RCC 7860 (cell line): ENCODE measurements at regions not wholly inside any gene's neighbourhood (a gene's known extent, or its start where the extent isn't known, plus 50 kb on each side); places are given as distances from the start of the nearest gene placed in this dataset.
"Not testable (repeated sequence)": the region's sequence is repeated elsewhere in the genome, so short reads cannot be mapped to it uniquely, and the experiment has no call there.

Source experiments
- DNase-seq: peaks from one replicate; pipeline ENCODE4 v3.0.0-alpha.2; 2015; ENCODE audit warnings: low spot score
- FAIRE-seq: peaks from 2 replicates; lab custom pipeline; 2012; peaks lifted over from hg19 to GRCh38; lab: Jason Lieb, UNC

GRCh38 chr13:64765636-64766035 is 2464.5 kb downstream of the PCDH9 start:
- FAIRE-seq: no peak

DNA sequence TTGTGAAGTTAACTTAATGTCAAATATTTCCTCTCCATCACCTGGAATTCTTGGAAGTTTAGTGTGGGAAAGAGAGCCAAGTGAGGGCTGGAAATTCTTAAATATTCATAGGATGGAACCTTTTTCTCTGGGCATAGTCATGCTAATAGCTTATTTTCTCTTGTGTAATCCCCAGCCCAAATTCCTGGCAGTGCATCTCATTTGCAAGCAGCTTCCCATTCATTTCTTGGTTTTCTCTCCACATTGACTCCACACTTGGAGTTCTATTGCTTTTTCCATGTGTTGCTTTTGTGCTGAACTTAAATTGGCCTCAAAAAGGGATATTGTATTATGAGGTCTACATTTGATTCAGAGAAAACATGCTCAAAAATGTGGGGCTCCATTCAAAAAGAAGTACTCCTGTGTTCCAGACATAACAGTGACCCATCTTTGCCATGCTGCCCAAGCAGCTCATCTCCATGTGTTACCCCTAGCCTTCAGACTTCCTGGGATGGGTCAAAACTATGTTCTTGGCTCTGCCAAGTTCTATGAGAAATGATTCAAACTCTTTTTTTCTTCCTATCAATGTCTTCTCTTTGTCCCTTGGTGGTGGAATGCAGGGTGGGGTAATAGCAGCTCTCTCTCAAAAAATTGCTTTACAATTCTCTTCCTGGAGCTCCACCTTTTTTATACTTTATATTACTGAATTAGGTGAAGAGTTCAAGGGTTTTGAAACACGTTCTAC is 2471.5 kb downstream of the PCDH9 start:
- DNase-seq (no peak), FAIRE-seq (no peak)

More at GRCh38 chr13:64765636-64766035, 2464.5 kb downstream of the PCDH9 start:
- no peak for DNase-seq

GRCh38 chr13:64756621-64757020 is 2473.5 kb downstream of the PCDH9 start:
- no peak for DNase-seq
- FAIRE-seq: no peak

GRCh38 chr13:64755961-64756360 is 2474.2 kb downstream of the PCDH9 start:
- FAIRE-seq: no peak
- DNase-seq: no peak

DNA sequence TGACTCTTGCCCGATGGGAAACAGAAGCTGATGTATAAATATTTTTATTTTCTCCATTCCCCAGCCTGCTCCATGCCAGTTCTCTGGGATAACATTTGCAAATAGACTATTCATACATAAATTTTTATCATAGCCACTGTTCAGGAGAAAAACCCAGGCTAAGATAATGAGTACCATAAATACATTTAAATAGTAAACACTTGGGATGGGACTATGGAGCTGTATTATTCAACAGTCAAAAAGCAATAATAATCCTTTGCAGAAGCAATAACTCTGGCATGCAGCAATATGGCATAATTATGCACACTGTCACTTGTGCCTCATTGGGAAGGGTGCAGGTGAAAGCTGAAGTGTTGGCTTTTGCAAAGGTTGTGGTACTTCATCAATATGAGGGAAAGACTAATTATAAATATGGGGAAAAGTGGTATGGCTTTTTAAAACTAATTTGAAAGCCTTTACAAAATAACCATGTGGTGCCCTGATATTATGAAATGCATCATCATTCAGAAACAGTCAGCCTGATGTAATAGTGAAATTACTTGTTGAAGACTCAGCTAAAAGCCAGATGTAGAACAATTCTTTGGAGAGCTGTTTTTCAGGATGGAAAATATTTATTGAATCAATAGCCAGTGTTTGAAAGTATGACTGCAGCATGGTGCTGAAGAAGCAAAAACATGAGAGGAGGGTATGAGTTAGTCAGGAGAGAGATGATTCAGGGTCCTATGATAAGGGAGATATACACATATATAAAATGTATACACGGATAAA is 2476.7 kb downstream of the PCDH9 start:
- FAIRE-seq: no peak

GRCh38 chr13:64749301-64749700 is 2480.8 kb downstream of the PCDH9 start:
- FAIRE-seq: no peak
- no peak for DNase-seq

More for the DNA sequence above, 2476.7 kb downstream of the PCDH9 start:
- DNase-seq: no peak

GRCh38 chr13:64746845-64747244 is 2483.3 kb downstream of the PCDH9 start:
- DNase-seq: no peak
- no peak for FAIRE-seq

- DNase-seq: no peak
- FAIRE-seq: no peak
Observed at GRCh38 chr13:64740493-64740892, 2489.6 kb downstream of the PCDH9 start.

DNA sequence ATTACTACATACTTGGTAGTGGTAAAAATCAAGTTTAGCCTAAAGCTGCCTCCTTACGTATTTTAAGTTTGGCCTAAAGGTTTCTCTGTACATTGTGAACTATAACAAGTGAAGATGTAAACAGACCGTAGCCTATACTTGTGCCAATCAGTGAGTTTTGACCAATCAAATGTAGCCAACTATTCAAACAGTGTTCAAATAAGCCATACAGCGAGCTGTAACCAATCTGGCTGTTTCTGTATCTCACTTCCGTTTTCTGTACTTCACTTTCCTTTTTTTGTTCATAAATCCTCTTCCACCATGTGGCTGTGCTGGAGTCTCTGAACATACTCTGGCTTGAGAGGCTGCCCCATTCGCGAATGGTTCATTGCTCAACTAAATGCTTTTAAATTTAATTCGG is 2504.6 kb downstream of the PCDH9 start:
- no peak for FAIRE-seq
- DNase-seq: no peak

DNA sequence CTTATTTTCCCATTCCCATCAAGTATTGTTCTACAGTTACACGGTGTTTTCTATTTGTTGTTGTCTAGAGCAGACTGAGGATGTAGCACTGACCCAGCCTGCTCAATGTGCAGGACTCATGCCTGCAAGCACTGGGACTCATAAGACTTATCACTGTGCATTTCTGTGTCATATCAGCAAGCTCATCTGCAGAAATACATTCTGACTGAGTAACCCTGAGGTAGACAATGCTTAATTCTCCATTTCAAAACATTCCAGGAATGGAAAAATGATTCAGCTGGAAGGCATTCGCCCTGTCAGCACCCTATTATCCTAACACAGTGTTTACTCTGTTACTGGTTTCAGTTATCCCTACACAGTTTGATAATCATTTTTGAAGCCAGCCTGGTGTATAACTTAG is 2506.4 kb downstream of the PCDH9 start:
- FAIRE-seq (peak; percentile 94), DNase-seq (peak; percentile 94)

DNA sequence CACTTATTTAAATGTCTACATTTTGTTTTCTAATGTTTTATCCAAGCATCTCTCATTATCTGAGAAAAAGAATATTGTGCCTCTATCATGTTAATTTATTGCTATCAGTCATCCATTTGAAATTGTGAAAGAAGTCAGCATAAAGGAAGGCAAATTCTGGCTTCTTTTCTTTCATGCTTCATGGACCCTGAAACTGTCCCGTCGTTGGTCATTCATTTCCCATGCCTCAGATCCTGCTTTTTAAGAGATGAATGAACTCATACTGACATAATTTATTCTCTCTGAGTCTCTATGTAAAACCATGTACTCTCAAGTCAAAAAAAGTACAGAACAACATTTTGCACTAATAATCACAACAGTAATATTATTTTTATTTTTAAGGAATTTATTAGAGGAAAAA is 2512.0 kb downstream of the PCDH9 start:
- peak; percentile 90 for FAIRE-seq

DNA sequence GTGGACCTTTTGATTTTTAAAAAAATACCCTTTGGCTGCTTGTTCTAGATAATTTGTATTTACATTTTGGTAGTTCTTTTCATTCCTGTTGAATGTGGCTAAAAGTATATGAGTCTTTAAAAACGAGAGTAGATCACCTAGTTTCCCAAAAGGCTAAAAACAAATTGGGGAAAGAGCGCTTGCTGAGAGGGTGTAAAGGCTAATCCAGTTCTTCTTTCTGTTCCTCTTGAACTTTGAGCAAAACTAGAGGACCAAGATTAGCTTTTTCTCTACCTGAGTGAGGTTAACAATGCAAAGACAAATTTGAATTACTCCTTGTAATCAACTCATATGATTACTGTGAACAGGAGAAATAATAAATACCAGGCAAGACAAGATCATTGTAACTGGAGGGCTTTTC is 2513.2 kb downstream of the PCDH9 start:
- DNase-seq (no peak), FAIRE-seq (no peak)

More for the DNA sequence above, 2512.0 kb downstream of the PCDH9 start:
- peak; percentile 58 for DNase-seq

DNA sequence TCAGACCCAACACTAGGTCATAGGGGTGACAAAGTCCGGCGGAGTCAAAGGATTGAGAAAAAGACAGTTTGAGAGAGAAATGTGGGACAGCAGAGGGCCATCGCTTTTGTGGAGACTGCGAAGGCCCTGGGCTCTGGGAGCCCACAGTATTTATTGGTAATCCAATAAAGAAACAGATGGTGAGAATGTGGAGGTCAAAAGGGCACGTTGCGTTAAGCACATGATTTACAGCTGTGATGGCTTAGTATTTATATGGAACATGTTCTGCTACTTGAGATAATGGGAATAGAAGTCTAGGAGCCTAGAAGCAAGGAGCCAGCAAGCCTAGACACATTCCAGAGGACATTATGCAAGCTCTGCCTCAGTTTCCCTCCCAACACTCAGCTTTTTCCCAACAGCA is 2521.1 kb downstream of the PCDH9 start:
- DNase-seq (no peak), FAIRE-seq (no peak)

DNA sequence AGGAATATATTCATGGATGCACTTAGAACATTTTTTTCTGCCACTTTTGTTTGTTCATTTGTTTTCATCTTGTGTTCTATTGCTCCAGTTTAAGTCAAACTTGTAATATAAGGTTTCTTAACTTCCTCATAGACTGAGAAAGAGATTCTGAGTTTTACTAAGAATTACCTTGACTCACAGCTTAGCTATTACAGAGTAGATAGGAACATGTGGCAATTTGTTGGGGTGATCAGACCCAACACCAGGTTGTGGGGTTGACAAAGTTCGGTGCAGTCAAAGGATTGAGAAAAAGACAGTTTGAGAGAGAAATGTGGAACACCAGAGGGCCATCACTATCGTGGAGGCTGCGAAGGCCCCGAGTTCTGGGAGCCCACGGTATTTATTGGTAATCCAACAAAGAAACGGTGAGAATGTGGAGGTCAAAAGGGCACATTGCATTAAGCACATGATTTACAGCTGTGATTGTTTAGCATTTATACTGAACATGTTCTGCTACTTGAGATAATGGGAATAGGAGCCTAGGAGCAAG is 2526.0 kb downstream of the PCDH9 start:
- FAIRE-seq (no peak), DNase-seq (no peak)

GRCh38 chr13:64697226-64697625 is 2532.9 kb downstream of the PCDH9 start:
- no peak for FAIRE-seq
- no peak for DNase-seq

DNA sequence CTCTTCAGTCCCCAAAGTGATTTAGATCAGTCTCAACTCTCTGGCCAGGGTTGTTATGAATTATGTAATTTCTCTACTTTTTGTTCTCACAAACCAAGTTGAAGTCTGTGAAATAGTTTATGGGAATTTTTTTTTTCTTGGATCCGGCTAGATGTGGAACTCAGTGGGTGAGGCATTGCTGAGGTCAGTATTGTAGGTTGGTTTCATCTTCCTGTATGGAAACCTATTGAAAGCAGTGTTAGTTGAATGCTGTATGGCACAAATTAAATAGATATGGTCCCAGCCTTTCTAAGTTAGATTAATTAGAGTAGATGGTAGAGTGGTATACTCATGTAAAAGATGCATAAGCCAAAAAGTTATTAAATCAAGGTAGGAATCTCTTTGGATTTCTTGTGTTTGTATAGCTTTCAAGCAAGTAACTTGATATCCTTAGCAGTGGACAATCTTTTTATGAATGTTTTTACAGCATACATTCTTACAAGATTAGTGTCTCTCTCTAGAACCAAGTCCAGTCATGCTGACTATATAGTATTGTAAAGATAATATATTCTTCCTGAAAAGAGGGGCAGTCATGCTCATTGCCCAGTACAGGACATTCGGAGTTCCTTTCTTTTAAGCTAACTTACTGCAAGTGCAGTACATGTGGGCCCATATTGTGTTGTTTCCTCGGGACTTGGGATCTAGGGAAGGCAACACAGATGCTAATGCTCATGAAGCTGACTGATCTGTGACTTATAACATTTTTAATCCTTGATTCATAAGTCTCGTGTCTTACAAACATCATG is 2541.1 kb downstream of the PCDH9 start:
- FAIRE-seq (no peak), DNase-seq (no peak)

DNA sequence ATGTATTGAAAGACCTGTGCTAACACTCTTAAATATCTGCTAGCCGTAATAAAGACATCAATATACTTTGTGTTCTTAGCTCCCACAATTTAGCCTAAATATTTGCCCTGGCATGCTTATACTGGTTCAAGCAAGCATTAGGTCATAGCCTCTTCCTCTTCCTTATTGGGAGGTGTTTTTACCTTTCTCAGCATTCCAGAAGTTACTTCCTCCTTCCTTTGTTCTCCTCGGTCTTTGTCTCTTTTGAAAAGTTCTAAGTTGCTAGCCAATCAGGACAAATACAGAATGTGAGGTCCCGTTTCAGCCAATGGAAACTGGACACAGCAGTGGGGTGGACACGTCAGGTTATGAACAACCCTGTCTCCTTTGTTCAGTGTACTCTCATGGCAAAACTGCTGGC is 2543.6 kb downstream of the PCDH9 start:
- not testable (repeated sequence) for DNase-seq, FAIRE-seq

- DNase-seq (no peak), FAIRE-seq (no peak)
Observed at GRCh38 chr13:64684685-64685431, 2545.3 kb downstream of the PCDH9 start.

GRCh38 chr13:64684108-64684507 is 2546.0 kb downstream of the PCDH9 start:
- FAIRE-seq (no peak), DNase-seq (no peak)

GRCh38 chr13:64680739-64681138 is 2549.4 kb downstream of the PCDH9 start:
- DNase-seq (no peak), FAIRE-seq (no peak)
